ENCODE measurements at regions not wholly inside any gene's neighbourhood (a gene's known extent, or its start where the extent isn't known, plus 50 kb on each side); places are given as distances from the start of the nearest gene placed in this dataset.

DNA sequence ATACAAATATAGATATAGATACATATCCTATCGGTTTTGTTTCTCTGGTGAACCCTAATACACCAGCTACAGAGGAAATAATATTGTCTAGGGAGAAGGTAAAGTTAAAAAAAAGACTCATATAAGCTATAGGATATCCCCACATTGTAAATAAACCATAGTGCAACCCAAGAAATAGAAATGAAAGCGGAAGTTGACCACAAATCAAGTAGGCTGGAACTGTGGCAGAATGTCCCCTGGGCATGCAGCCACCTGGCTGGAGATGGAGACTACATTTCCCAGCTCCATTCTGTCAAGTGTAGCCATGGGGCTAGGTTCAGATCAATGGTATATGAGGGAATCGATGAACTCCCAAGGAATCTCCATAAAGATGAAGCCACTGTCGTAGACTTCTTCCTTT is 70.1 kb upstream of the RPS6KA2 start:
- TF ChIP-seq, protein P1, sequence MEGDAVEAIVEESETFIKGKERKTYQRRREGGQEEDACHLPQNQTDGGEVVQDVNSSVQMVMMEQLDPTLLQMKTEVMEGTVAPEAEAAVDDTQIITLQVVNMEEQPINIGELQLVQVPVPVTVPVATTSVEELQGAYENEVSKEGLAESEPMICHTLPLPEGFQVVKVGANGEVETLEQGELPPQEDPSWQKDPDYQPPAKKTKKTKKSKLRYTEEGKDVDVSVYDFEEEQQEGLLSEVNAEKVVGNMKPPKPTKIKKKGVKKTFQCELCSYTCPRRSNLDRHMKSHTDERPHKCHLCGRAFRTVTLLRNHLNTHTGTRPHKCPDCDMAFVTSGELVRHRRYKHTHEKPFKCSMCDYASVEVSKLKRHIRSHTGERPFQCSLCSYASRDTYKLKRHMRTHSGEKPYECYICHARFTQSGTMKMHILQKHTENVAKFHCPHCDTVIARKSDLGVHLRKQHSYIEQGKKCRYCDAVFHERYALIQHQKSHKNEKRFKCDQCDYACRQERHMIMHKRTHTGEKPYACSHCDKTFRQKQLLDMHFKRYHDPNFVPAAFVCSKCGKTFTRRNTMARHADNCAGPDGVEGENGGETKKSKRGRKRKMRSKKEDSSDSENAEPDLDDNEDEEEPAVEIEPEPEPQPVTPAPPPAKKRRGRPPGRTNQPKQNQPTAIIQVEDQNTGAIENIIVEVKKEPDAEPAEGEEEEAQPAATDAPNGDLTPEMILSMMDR (IDR thresholded peaks at IDR 0.05): no peak
- DNase-seq (ENCODE audit: low spot score): no peak
- no peaks in the 10 kb centered on the region for H3K9me3 ChIP-seq
- H3K4me1 ChIP-seq (ENCODE audit: control insufficient read depth in 1 of 2, low read depth in 2 of 2): no peaks in the 10 kb centered on the region
- H3K36me3 ChIP-seq: no peaks in the 10 kb centered on the region
- H3K27ac ChIP-seq: no peak overlapping the region
- no peak for ATAC-seq (ENCODE audit: insufficient number of reproducible peaks, low FRiP score, low read depth)
- H3K27me3 ChIP-seq (replicated peaks; ENCODE audit: insufficient read depth): no peaks in the 10 kb centered on the region
- H3K4me3 ChIP-seq: no peak overlapping the region

DNA sequence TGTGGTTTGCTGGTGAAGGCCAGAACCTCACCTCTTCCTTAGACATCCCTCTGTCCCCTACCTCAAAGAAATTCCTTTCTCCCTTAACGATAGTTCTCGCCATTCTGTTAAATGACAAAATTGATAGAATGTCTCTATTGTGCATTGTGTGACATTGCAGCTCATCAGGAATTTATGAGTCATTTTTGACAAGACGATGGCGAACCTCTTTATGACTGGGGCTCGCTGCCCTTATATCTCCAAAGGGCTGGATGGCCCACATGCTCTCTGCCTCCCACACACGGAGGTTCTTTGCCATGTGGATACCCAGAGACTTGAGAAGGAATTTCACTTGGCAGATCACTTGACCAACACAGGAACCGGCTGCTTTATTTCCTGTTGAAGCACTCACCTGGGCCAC is 66.8 kb upstream of the RPS6KA2 start:
- no peaks in the 10 kb centered on the region for H3K36me3 ChIP-seq
- DNase-seq (ENCODE audit: low spot score) (no peak), ATAC-seq (ENCODE audit: insufficient number of reproducible peaks, low FRiP score, low read depth) (no peak)
- H3K9me3 ChIP-seq: no peaks in the 10 kb centered on the region
- H3K4me1 ChIP-seq (ENCODE audit: control insufficient read depth in 1 of 2, low read depth in 2 of 2): peaks cover 6 to 12% of the 10 kb centered on the region in 2 donors
- TF ChIP-seq, protein P1 (IDR thresholded peaks at IDR 0.05): no peak
- H3K27ac ChIP-seq: no peak overlapping the region
- H3K4me3 ChIP-seq: no peak overlapping the region
- no peaks in the 10 kb centered on the region for H3K27me3 ChIP-seq (replicated peaks; ENCODE audit: insufficient read depth)

DNA sequence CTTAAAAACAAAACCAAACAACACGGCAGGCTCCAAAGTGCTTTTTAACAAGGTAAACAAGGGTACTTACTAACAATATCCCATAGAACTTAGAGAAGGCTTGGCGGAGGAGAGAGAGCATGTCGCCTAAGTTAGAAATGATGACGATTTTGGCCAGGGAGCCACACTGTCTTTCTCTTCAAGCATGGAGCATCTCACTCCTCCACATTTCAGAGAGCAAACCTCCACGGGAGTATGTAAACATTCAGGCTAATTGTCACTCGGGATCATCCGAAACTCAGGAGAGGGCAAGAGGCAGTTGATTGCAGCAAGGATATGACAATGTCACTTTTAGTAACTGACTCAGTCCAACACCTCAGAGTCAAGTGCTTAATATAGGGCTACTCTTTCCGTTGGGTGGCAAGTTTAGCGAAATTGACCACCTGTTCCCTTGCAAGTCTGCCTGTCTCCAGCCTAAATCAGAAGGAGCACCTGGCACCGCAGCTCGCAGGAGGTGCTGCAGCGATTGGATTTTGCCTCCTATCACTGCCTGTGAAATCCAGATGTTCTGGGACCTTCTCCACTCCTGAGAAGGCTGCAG is 65.8 kb upstream of the RPS6KA2 start:
- DNase-seq (ENCODE audit: low spot score): no peak
- TF ChIP-seq, protein P1 (IDR thresholded peaks at IDR 0.05): no peak

DNA sequence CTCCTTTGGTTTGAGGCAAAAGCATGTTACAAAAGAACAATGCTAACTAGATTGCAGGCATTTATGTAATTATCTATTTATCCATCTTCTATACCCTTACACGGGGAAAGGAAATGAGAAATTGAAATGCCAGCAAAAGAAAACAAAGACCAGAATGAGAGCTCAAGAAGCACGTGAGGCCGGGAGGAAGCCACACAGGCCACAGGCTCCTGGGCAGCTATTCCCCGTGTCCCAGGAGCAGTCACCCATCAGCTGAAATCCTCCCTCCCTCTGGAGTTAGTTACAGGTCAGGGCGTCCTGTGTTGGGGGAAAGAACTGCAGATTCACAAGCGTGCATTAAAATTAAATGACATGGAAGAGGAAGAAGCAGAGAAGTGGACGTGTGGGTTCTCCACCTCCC is 64.7 kb upstream of the RPS6KA2 start:
- H3K27ac ChIP-seq: no peak overlapping the region
- TF ChIP-seq, protein P1 (IDR thresholded peaks at IDR 0.05): no peak
- no peaks in the 10 kb centered on the region for H3K27me3 ChIP-seq (replicated peaks; ENCODE audit: insufficient read depth)
- no peaks in the 10 kb centered on the region for H3K9me3 ChIP-seq
- H3K4me3 ChIP-seq: peak overlapping the region; percentile 42
- peaks cover 6 to 12% of the 10 kb centered on the region in 2 donors for H3K4me1 ChIP-seq (ENCODE audit: control insufficient read depth in 1 of 2, low read depth in 2 of 2)
- DNase-seq (ENCODE audit: low spot score): no peak
- no peaks in the 10 kb centered on the region for H3K36me3 ChIP-seq
- no peak for ATAC-seq (ENCODE audit: insufficient number of reproducible peaks, low FRiP score, low read depth)

More for the DNA sequence above, 65.8 kb upstream of the RPS6KA2 start:
- H3K36me3 ChIP-seq: no peaks in the 10 kb centered on the region
- H3K4me3 ChIP-seq: no peak overlapping the region
- no peak for ATAC-seq (ENCODE audit: insufficient number of reproducible peaks, low FRiP score, low read depth)
- no peaks in the 10 kb centered on the region for H3K27me3 ChIP-seq (replicated peaks; ENCODE audit: insufficient read depth)
- peaks cover 6 to 12% of the 10 kb centered on the region in 2 donors for H3K4me1 ChIP-seq (ENCODE audit: control insufficient read depth in 1 of 2, low read depth in 2 of 2)
- H3K9me3 ChIP-seq: no peaks in the 10 kb centered on the region
- no peak overlapping the region for H3K27ac ChIP-seq

DNA sequence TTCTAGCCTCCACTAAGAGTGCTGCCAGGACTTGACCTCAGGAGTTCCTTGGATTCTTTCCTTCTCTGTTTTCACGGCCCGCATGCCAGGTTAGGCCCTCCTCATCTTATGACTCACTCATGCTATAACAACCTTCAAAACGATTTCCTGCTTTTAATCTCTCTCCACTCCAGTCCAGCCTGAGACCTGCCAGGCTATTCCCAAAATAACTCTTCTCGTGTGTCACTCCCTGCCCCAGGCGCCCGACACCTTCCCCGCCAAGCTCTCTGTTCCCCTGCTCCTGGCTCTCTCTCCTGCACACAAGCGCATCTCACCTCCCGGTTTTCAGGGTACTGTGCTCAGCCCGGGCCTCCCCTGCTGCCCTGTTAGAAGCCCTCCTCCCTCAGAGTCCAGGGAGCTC is 64.1 kb upstream of the RPS6KA2 start:
- Histone ChIP-seq H3K4me3 (peak overlapping the region; percentile 42), H3K9me3 (no peaks in the 10 kb centered on the region), H3K4me1 (ENCODE audit: control insufficient read depth in 1 of 2, low read depth in 2 of 2) (peaks cover 6 to 12% of the 10 kb centered on the region in 2 donors), H3K27me3 (replicated peaks; ENCODE audit: insufficient read depth) (no peaks in the 10 kb centered on the region), H3K27ac (no peak overlapping the region), H3K36me3 (no peaks in the 10 kb centered on the region)
- ATAC-seq (ENCODE audit: insufficient number of reproducible peaks, low FRiP score, low read depth) (peak; percentile 58), DNase-seq (ENCODE audit: low spot score) (no peak)
- TF ChIP-seq, protein P1 (IDR thresholded peaks at IDR 0.05): no peak
